GM18873 (cell line): ENCODE measurements at regions not wholly inside any gene's neighbourhood (a gene's known extent, or its start where the extent isn't known, plus 50 kb on each side); places are given as distances from the start of the nearest gene placed in this dataset.
A peak's percentile ranks its signal among the peaks of the same experiment; 100 is the strongest.

ENCODE experiments used
- ATAC-seq: cut with Tn5 transposase; IDR thresholded peaks from one replicate; pipeline ENCODE4 v1.9.1; 2021; ENCODE audit warnings: mild to moderate bottlenecking, moderate library complexity, moderate number of reproducible peaks; ENCODE audit not compliant: unreplicated experiment, low FRiP score

DNA sequence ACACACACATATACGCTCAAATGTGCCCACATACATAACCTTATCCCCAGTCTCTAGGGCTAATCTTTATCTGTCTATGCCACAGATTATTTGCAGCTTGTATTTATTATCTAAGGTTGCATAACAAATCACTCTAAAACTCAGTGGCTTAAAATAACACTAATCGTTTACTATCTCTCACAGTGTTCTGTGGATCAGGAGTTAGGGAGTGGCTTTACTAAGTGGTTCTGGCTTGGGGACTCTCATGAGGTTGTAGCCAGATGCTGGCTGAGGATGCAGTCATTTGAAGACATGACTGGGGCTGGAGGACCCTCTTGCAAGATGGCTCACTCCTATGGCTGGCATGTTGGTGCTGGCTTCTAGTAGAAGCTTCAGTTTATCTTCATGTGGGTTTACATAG is 68.5 kb upstream of the LNX1 start:
- no peak for ATAC-seq

GRCh38 chr4:53659112-53659511 is 67.8 kb upstream of the LNX1 start:
- ATAC-seq, result no peak

GRCh38 chr4:53658029-53658428 is 66.7 kb upstream of the LNX1 start:
- ATAC-seq, result no peak

DNA sequence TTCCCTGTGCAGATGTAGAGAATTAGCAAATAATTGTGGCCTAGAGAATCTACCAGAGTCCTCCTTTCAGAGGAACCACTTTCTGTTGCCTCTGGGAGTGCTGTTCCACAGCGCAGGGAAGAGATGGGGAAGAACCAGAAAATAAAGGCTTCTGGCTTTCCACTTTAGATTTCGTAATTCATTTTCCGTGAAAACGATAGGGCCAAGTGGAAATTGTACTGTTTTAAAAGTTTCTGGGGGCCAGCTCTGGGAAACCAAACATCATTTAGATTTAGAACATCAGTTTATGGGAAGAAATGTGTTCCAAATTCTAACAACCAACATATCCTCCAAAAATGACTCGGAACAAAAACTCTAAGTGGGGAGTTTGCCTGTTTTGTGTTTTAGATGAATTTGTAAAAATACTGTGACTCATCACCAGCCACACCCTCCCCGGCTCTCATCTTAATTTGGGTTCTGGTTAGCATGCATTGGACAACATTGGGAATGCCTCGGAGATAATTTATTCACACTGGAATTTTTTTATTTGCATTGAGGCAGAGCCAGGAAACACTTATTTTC is 65.2 kb upstream of the LNX1 start:
- ATAC-seq, result no peak

GRCh38 chr4:53654300-53654758 is 63.0 kb upstream of the LNX1 start:
- ATAC-seq, result no peak

DNA sequence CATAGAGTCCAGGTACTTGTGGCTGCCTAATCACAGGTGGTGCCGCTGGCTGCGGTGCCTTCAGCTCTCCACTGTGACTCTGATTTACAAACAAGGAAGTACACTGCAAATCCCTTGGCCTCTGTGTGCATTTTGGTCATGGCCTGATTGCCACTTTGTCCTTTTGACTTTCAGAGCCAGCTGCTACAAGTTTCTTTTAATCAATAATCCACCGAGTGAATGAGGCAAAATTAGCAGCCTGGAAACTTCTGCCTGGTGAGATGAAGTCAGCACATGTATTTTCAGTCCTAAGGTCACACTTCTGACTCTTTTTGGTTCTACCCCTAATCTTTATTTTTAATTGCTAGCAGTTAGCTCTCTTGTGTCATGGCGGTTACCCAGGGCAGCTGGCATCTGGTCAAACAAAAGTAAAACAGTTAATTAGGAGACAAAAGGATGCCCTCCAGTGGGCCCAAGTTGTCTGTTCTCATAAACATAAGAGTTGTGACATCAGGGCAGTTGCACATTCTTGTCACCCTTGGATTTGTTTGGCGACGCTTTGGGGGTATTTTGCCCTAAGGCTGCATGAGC is 62.3 kb upstream of the LNX1 start:
- peak; percentile 61 for ATAC-seq

DNA sequence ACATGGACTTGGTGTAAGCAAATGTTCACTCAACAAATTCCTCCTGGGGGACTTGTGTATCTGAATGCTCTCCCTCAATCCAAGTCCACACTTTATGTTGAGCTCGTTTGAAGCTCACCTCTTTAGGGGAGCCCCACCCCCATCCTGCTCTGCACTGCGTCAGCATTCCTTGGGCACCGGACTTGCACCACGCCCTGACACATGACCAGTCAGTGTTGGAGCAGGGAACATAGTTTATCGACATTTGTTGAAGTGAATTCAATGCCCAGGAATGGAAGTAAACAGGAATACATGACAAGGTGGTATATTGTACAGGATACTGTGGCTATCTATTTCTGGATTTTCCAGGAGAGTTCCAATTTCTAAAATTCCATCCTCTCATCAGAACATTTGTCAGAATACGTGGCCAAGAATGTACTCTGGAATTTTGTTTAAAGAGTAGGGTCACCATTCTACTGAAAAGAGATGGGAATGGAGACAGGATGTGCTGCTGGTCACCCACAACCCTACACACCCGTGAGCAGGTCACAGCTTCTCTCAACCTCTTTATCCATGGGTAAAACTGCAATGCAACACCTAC is 60.0 kb upstream of the LNX1 start:
- ATAC-seq, result no peak

GRCh38 chr4:53649357-53649756 is 58.1 kb upstream of the LNX1 start:
- ATAC-seq, result no peak

- no peak for ATAC-seq
Measured at GRCh38 chr4:53647547-53647946, 56.3 kb upstream of the LNX1 start.

- ATAC-seq, result no peak
Measured at GRCh38 chr4:53646795-53647194, 55.5 kb upstream of the LNX1 start.

GRCh38 chr4:53645108-53645507 is 53.8 kb upstream of the LNX1 start:
- ATAC-seq, result no peak

DNA sequence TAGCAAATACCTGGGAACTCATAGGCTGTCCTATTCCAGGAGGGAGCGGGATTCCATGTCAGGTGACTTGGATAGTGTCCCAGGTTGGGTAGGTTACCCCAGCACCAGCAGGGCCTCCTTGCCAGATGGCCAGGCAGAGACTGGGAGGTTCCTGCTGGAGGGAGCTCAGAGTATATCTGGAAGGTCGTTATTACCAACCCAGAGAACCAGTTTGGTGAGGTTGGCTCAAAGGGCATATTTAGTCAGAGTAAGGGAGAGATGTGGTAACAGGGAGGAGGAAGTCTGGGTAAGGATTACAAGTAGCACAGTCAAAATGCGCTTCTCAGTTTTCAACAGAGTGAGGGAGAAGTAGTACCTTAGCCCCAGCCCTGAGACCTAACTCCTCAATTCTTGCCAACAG is 53.3 kb upstream of the LNX1 start:
- no peak for ATAC-seq
